ENCODE measurements at regions not wholly inside any gene's neighbourhood (a gene's known extent, or its start where the extent isn't known, plus 50 kb on each side); places are given as distances from the start of the nearest gene placed in this dataset.

GRCh38 chr22:49586873-49587272 is 240.8 kb downstream of the BRD1 start:
- DNase-seq (ENCODE audit: low read depth): no peak

GRCh38 chr22:49586244-49586748 is 241.4 kb downstream of the BRD1 start:
- DNase-seq (ENCODE audit: low read depth): no peak

GRCh38 chr22:49585461-49586243 is 242.0 kb downstream of the BRD1 start:
- DNase-seq (ENCODE audit: low read depth): no peak

GRCh38 chr22:49583886-49584505 is 243.7 kb downstream of the BRD1 start:
- no peak for DNase-seq (ENCODE audit: low read depth)

- DNase-seq (ENCODE audit: low read depth): no peak
Measured at GRCh38 chr22:49583341-49583740, 244.3 kb downstream of the BRD1 start.

GRCh38 chr22:49582678-49583077 is 245.0 kb downstream of the BRD1 start:
- no peak for DNase-seq (ENCODE audit: low read depth)

- DNase-seq (ENCODE audit: low read depth): no peak
Measured at GRCh38 chr22:49582181-49582580, 245.5 kb downstream of the BRD1 start.

GRCh38 chr22:49580024-49580423 is 247.6 kb downstream of the BRD1 start:
- DNase-seq (ENCODE audit: low read depth): no peak

GRCh38 chr22:49577168-49578060 is 250.3 kb downstream of the BRD1 start:
- no peak for DNase-seq (ENCODE audit: low read depth)

GRCh38 chr22:49576241-49577141 is 251.2 kb downstream of the BRD1 start:
- DNase-seq (ENCODE audit: low read depth): no peak

- no peak for DNase-seq (ENCODE audit: low read depth)
Measured at GRCh38 chr22:49575703-49576081, 252.0 kb downstream of the BRD1 start.

GRCh38 chr22:49574881-49575702 is 252.6 kb downstream of the BRD1 start:
- no peak for DNase-seq (ENCODE audit: low read depth)

- no peak for DNase-seq (ENCODE audit: low read depth)
Measured at GRCh38 chr22:49574205-49574880, 253.3 kb downstream of the BRD1 start.

GRCh38 chr22:49573109-49573765 is 254.4 kb downstream of the BRD1 start:
- DNase-seq (ENCODE audit: low read depth): no peak

GRCh38 chr22:49571326-49571725 is 256.3 kb downstream of the BRD1 start:
- no peak for DNase-seq (ENCODE audit: low read depth)

GRCh38 chr22:49570032-49570848 is 257.4 kb downstream of the BRD1 start:
- DNase-seq (ENCODE audit: low read depth): no peak

- no peak for DNase-seq (ENCODE audit: low read depth)
Measured at GRCh38 chr22:49569286-49570031, 258.2 kb downstream of the BRD1 start.

GRCh38 chr22:49568751-49569285 is 258.9 kb downstream of the BRD1 start:
- DNase-seq (ENCODE audit: low read depth): no peak

All from stimulated activated CD8-positive, alpha-beta memory T cell treated with anti-CD3 and anti-CD28 coated beads, Interleukin-12 subunit alpha, Interleukin-12 subunit beta, amount 100 ng/mL, for 1 hour (primary cell).